Hypothalamus (tissue), 51 donors: ENCODE measurements at regions not wholly inside any gene's neighbourhood (a gene's known extent, or its start where the extent isn't known, plus 50 kb on each side); places are given as distances from the start of the nearest gene placed in this dataset.
"Not testable (repeated sequence)": the region's sequence is repeated elsewhere in the genome, so short reads cannot be mapped to it uniquely, and the experiment has no call there.

Experiments
- DNase-seq, 51 donors: peaks; one replicate each; lab custom pipeline; 2025; lab: John Stamatoyannopoulos, UW

- peak in 35 of 51 donors; percentile 4 to 66 (median 38) for DNase-seq
Measured at GRCh38 chr20:40286975-40287531, 402.0 kb downstream of the MAFB start.

- no peak for DNase-seq
Measured at GRCh38 chr20:40284611-40285010, 404.4 kb downstream of the MAFB start.

GRCh38 chr20:40283689-40284088 lies 405.3 kb downstream of the MAFB start:
- DNase-seq = no peak

- no peak for DNase-seq
Measured at GRCh38 chr20:40282941-40283340, 406.1 kb downstream of the MAFB start.

- no peak for DNase-seq
Measured at GRCh38 chr20:40282541-40282940, 406.5 kb downstream of the MAFB start.

- DNase-seq = no peak
Measured at GRCh38 chr20:40280616-40281015, 408.4 kb downstream of the MAFB start.

- DNase-seq = peak in 2 of 51 donors; percentile 2 to 12
Measured at GRCh38 chr20:40279390-40279789, 409.6 kb downstream of the MAFB start.

GRCh38 chr20:40278673-40279072 lies 410.4 kb downstream of the MAFB start:
- DNase-seq = no peak

GRCh38 chr20:40276301-40276700 lies 412.7 kb downstream of the MAFB start:
- DNase-seq = no peak

GRCh38 chr20:40275738-40276137 lies 413.3 kb downstream of the MAFB start:
- no peak for DNase-seq

GRCh38 chr20:40274912-40275533 lies 414.0 kb downstream of the MAFB start:
- no peak for DNase-seq

GRCh38 chr20:40269274-40269673 lies 419.8 kb downstream of the MAFB start:
- DNase-seq = not testable (repeated sequence)

GRCh38 chr20:40268321-40269075 lies 420.5 kb downstream of the MAFB start:
- no peak for DNase-seq

GRCh38 chr20:40265825-40266533 lies 423.1 kb downstream of the MAFB start:
- DNase-seq = peak in 9 of 51 donors; percentile 1 to 28 (median 7)

- DNase-seq = no peak
Measured at GRCh38 chr20:40262219-40262618, 426.8 kb downstream of the MAFB start.

GRCh38 chr20:40258931-40259330 lies 430.1 kb downstream of the MAFB start:
- no peak for DNase-seq

- no peak for DNase-seq
Measured at GRCh38 chr20:40257763-40258162, 431.3 kb downstream of the MAFB start.

- DNase-seq = no peak
Measured at GRCh38 chr20:40255365-40255764, 433.7 kb downstream of the MAFB start.

GRCh38 chr20:40254023-40254772 lies 434.8 kb downstream of the MAFB start:
- DNase-seq = no peak

- DNase-seq = no peak
Measured at GRCh38 chr20:40251284-40251932, 437.6 kb downstream of the MAFB start.
